GM21423 (cell line): ENCODE measurements at regions not wholly inside any gene's neighbourhood (a gene's known extent, or its start where the extent isn't known, plus 50 kb on each side); places are given as distances from the start of the nearest gene placed in this dataset.

Experiments
- ATAC-seq: cut with Tn5 transposase; IDR thresholded peaks from one replicate; pipeline ENCODE4 v1.9.1; 2021; ENCODE audit warnings: mild to moderate bottlenecking, moderate library complexity; ENCODE audit not compliant: unreplicated experiment

- no peak for ATAC-seq
Observed at GRCh38 chr1:244106837-244107493, 55.9 kb downstream of the ZBTB18 start.

DNA sequence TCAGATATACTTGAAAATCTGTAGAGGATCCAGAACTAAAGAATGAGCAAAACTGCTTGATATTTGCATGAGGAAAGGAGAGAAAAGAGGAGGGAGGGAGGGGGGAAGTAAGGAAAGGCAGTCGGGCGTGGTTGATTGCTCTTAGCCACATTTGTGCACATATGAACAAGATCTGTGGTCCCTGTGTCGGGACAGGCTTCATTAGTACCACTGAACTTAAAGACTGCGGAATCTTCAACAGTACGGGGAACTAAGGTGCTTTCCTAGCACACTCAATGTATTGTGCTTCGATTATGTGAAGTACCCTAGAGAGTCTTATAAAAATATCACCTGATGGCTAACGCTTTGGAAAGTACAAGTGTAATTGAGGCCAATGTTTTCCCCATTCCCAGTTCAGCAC lies 59.9 kb downstream of the ZBTB18 start:
- ATAC-seq: no peak

DNA sequence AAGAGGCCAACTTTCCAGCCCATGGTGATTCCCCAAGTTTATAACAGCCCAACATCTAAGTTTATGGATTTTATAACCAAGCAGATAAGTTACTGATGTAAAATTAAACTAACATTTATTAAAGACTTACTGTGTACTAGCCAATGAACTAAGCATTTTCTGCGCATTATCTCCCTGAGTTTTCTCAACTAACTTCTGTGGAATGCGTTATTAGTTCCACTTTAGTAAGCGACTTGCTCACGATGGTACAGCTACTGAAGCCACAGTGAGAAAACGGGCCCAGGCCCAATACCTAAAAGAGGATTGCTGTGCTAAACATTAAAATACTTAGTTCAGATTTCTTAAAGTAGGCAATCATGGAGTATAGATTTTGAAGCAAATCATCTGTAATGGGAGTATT lies 61.0 kb downstream of the ZBTB18 start:
- no peak for ATAC-seq

DNA sequence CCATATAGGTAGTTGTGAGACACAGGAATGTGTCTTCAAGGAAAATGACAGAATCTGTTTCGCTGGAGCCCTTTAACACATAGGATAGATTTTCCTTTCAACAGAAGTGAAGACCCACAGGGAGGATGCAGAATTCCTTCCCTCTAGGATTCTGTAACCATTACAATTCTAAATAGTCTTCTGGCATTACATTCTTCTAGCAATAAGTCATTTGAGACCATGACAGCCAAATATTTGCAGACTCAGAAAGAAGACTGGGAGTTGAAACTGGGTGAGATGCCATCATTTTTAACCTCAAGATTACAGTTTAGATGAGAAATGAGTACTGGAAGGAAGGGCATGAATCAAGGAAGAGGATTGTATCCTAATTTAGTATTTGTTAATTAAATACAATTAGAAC lies 61.6 kb downstream of the ZBTB18 start:
- ATAC-seq: no peak

DNA sequence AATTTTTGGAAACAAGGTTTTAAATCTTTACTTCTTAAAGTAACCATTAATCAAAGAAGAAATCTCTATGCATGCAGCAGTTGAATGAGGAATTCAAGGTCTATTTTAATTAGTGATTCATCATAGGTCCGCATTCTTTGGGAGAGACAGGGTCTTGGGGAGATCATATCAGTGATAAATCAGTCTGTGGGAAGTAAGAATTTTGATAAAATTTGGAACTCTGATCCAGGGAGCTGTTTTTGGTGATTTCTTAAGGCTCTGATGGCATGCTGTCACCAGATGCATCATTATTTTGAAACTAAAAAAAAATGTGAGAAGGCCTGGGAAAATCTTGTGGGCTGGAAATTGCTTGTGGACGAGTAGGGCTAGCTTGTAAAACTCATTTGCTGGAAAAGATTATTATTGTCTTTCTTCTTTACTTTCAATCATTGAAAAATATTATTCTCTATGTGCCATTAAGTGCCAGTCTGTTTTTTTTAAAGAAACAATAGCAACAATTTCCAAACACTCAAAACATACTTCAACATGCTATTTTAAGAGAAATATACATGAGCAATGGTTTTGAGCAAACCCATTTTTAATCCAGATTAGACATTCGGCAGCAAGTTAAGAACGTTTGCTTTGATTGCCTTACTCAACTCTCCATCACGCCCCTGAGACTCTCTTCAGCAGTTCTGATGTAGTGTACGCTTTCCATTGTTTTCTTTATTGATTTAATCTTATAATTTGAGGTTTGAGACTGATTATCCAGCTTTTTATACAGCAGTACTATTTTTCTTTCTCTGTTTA lies 62.6 kb downstream of the ZBTB18 start:
- ATAC-seq: no peak

DNA sequence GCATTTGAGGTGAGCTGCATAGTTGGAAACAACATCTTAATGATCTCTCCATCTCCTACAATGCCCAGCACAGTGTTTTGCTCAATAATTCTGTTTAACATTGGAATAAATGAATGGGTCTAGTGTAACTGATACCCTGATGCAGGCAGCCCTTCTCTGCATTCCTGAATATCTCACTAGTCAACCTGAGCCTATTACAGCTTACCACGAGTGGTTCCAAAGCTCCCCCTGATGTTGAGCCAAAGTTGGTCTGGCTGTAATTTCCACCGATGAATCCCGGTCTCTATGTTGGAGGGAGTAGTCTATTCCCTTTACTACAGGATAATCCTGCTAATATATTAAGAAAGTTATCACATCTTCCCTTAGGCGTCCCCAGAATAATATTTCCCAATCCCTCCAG lies 63.8 kb downstream of the ZBTB18 start:
- ATAC-seq: no peak

DNA sequence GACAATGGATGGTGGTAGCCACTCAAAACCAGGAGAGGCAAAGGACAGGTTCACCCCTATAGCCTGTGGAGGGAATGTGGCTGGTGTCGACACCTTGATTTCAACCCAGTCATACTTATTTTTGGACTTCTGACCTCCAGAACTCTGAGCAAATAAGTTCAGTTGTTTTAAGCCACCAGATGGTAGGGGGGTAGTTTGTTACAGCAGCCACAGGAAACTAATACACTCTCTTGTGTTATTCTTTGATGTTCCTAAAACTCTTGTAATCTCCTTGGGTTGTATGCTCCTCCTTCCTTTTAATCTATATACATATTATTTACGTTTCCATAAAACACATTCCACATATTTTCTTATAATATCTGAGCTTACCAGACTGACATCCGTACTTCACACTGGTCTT lies 65.9 kb downstream of the ZBTB18 start:
- ATAC-seq: no peak

- no peak for ATAC-seq
Observed at GRCh38 chr1:244118109-244118761, 67.2 kb downstream of the ZBTB18 start.

DNA sequence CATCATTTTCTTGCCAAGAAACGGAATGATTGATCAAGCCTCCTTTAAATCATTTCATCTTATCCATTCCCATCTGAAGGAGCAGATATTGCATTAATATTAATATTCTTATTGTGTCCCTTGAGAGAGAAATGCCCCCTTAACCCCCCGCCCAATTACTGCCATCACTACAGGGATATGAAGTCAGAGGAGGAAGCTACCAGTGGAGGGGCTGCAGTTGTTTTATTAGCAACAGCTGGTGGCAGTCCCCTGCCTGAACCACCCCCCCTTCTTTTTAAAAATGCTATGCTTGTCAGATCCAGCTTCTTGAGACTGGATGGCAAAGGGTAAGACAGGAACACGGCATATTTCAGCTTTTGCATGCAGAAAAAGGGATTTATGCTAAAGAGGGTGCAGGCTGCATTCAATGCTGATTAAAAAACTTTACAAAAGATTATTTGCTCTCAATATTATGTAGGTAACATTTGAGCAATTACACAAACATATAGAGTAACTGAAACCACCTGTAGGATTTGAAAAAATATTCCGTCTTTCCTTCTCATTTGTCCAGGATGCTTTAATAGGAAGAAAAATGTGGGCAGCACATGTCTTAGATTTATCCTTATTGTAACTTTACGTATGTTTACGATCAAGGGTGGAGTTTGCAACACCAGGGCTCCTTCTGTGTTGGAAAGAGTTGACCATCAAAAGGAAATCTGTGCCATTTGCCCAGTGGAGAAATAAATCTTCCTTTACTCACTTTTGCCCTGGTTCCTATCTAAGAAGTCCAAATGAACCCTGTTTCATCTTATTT lies 77.7 kb downstream of the ZBTB18 start:
- no peak for ATAC-seq

DNA sequence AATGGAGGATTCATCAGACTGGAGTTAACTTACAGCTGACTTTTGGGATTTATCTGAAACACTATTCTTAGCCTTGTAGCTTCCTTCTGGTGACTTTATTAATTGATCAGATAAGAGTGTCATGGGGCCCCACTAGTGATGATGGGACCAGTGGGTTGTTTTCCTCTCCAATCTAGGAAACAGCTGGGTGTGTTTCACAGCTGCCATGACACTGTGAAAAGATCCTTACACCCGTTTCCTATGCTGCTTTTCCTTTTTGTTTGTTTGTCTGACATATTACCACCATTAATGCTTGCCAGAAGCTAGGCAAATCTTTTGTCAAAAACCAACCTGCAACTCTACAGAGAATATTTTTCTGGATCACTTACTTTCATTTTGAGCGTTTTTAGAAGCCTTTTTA lies 86.2 kb downstream of the ZBTB18 start:
- ATAC-seq: no peak

DNA sequence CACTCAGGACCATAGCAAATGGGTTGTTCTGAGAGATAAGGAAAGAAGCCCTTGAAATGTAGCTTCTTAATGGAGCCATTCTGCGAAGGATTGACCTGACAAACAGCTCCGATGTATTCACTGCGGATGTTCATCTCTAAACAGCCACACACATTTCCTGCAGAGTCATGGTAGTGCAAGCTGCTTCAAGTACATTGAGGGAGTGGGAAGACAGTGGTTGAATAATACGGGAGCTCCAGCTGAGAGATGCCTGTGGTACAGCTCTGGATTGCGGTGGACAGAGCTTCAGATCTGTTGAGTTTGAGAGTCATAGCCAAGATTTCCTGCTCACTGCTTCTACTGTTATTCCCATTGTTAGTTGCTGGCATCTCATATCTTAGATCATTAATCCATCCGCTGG lies 86.6 kb downstream of the ZBTB18 start:
- ATAC-seq: no peak

GRCh38 chr1:244138399-244138798 lies 87.3 kb downstream of the ZBTB18 start:
- ATAC-seq: no peak

DNA sequence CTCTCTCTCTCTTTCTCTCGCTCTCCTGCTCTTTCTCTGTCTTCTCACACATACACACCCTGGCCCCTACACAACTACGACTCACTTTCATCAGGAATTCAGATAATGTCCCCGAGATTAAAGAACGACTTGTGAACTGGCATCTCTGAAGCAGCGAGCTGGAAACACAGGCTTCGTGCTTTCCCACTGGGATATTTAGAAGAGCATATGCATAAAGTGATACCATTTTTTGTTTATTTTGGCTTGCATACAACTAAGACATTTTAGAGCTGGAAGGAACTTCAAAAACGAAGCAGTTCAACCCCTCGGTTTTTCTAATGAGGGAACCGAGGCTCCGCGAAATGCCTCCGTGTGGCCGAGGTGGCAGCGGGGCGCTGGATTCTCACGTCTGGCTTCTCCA lies 88.6 kb downstream of the ZBTB18 start:
- ATAC-seq: no peak

DNA sequence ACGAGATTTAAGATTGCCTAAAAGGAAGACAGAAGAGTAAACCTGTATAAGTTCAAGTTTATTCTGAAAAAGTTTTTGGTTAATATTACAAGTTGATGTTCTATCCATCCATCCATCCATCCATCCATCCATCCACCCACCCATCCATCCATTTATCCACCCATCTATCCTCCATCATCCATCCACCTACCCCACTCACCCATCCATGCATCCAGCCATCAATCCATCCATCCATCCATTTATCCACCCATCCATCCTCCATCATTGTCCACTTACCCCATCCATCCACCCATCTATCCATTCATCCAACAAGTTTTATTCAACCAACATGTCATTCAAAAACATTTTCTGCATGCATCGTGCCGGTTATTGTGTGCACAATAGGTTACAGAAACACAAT lies 89.3 kb downstream of the ZBTB18 start:
- ATAC-seq: no peak

GRCh38 chr1:244144053-244144452 lies 93.0 kb downstream of the ZBTB18 start:
- ATAC-seq: no peak

DNA sequence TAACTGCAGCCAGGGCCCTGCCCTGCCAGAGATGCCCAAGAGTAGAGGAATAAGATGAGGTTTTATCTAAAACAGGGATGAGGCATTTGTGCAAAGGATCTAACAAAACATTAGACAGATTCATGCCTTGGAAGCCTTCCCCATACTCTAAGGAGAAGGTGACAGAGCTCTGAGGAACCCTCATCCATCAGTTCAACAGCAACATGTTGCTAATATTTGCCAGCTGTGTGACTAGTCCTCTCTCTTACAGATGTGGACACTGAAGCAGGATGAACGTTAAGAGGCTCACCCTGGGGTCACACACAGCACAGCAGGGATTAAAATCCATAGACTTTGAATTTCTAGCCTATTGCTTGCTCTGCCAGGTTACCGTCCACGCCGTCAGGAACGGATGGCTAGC lies 99.0 kb downstream of the ZBTB18 start:
- ATAC-seq: no peak

DNA sequence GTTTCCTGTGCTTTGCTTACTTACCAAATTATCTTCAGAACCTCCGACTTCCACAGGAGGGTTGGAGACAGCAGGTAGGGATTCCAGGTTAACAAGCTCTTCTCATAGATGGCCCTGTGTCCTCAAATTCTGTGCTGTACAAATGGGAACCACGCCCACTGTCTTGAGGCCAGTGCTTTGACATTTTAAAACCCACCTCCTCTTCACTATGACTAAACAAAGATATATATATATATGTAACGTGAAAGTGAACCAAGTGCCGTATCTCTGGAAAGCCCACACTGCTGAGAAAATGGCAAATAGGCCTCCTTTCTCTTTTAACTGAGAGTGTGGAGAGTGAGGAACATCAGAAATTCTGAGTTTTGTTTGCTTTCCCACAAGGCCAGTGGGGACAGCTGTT lies 99.6 kb downstream of the ZBTB18 start:
- no peak for ATAC-seq

- no peak for ATAC-seq
Observed at GRCh38 chr1:244151537-244151936, 100.5 kb downstream of the ZBTB18 start.

DNA sequence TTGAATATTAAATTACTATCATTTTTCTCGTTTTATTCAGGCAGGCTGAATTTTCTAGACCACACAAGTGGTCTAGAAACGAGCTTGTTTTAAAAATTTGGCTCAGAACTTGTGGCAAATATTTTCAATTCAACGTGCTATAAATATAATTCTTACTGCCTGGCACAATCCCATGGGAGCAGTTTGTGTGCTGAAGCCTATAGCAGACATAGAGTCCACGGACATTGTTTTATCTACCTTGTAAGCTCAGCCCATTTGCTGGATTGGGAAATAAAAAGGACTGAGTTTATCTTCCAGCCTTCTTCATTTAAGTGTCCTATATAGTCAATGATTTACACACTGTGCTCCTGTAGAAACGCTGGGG lies 103.4 kb downstream of the ZBTB18 start:
- ATAC-seq: no peak

GRCh38 chr1:244154872-244155531 lies 103.9 kb downstream of the ZBTB18 start:
- no peak for ATAC-seq

DNA sequence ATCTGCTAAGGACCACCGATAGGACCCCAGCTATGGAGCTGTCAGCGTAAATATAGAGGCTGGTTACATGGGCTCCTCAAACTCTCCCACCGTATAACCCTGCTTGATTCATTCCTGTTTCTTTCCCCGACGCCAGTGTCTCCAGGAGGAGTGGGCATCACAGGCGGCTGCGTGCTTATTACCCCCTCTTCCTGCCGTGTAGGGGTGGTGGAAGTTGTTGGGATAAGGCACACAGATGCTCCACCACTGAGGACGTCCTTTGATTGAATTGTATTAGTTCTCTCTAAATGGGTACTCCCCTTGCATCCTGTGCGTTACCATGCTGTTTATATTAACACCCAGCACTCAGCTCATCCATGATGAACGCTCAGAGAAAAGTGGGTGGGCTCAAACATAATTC lies 104.6 kb downstream of the ZBTB18 start:
- no peak for ATAC-seq
